Activated CD4-positive, alpha-beta T cell treated with anti-CD3 and anti-CD28 coated beads for 36 hours (primary cell): ENCODE measurements at regions not wholly inside any gene's neighbourhood (a gene's known extent, or its start where the extent isn't known, plus 50 kb on each side); places are given as distances from the start of the nearest gene placed in this dataset.

Experiments used
- ATAC-seq: fragments of 200-7000 bp; cut with Tn5 transposase; one replicate; pipeline ENCODE4 v1.10.0; 2021; ENCODE audit warnings: mild to moderate bottlenecking, moderate library complexity
- CTCF ChIA-PET: fragments of 350-600 bp; sonication (Branson Sonifier 250); formaldehyde crosslinking; loops from one replicate; lab custom pipeline; 2021; ENCODE audit warnings: antibody characterized with exemption; lab: Charles Lee
- POLR2A ChIA-PET: fragments of 350-600 bp; sonication (Branson Sonifier 250); formaldehyde crosslinking; loops from one replicate; lab custom pipeline; 2021; ENCODE audit warnings: antibody characterized with exemption, inconsistent platforms; lab: Charles Lee
- DNase-seq: peaks from one replicate; pipeline ENCODE4 v3.0.0-alpha.2; 2020
- H3K27ac Mint-ChIP-seq: one replicate; pipeline ENCODE4 v1.8.0; 2021; ENCODE audit warnings: mixed read lengths
- H3K27me3 Mint-ChIP-seq: one replicate; pipeline ENCODE4 v1.8.0; 2021; ENCODE audit warnings: mixed read lengths
- H3K36me3 Mint-ChIP-seq: one replicate; pipeline ENCODE4 v1.8.0; 2021; ENCODE audit warnings: low read depth, mixed read lengths
- H3K4me1 Mint-ChIP-seq: one replicate; pipeline ENCODE4 v1.8.0; 2021; ENCODE audit warnings: mixed read lengths
- H3K4me3 Mint-ChIP-seq: one replicate; pipeline ENCODE4 v1.8.0; 2021; ENCODE audit warnings: mild to moderate bottlenecking, moderate library complexity, mixed read lengths
- H3K9me3 Mint-ChIP-seq: one replicate; pipeline ENCODE4 v1.8.0; 2021; ENCODE audit warnings: low read depth, mixed read lengths
- intact Hi-C, 2 experiments: fragments of 100-400 bp; cut with DNase I in 1 of 2; cut with micrococcal nuclease in 1 of 2; formaldehyde crosslinking; loops; one replicate each; pipeline versions ENCODE4 v1.14.2 to v1.15.1; 2022 to 2024; cut with DNase I, micrococcal nuclease

- ATAC-seq (no peak), DNase-seq (no peak)
- Mint-ChIP-seq H3K9me3 (no peaks in the 10 kb centered on the region), H3K36me3 (no peaks in the 10 kb centered on the region), H3K27me3 (peaks cover 4% of the 10 kb centered on the region), H3K27ac (no peak overlapping the region), H3K4me3 (no peak overlapping the region), H3K4me1 (no peaks in the 10 kb centered on the region)
- POLR2A ChIA-PET = no interaction called here
- CTCF ChIA-PET = interaction anchor here (0.6 kb wide), 1 partner anchor 24 kb away, joined by 3 read pairs; no protein-coding TSS in a partner anchor
- intact Hi-C loops = no loop called here
These were observed 65.7 kb downstream of the TMEM18 start for GRCh38 chr2:611519-611918.

- DNase-seq (no peak), ATAC-seq (no peak)
- Mint-ChIP-seq H3K27me3 (peaks cover 4% of the 10 kb centered on the region), H3K36me3 (no peaks in the 10 kb centered on the region), H3K9me3 (no peaks in the 10 kb centered on the region), H3K4me1 (no peaks in the 10 kb centered on the region), H3K4me3 (no peak overlapping the region), H3K27ac (no peak overlapping the region)
- CTCF ChIA-PET = interaction anchor here (0.8 kb wide), 1 partner anchor 530 kb away, joined by 3 read pairs; no protein-coding TSS in a partner anchor
- POLR2A ChIA-PET = no interaction called here
- intact Hi-C loops = no loop called here
These were observed 66.7 kb downstream of the TMEM18 start for GRCh38 chr2:610491-610890.

- ATAC-seq (no peak), DNase-seq (no peak)
- ChIA-PET POLR2A (no interaction called here), CTCF (no interaction called here)
- Mint-ChIP-seq H3K27ac (no peak overlapping the region), H3K27me3 (peaks cover 4% of the 10 kb centered on the region), H3K36me3 (no peaks in the 10 kb centered on the region), H3K9me3 (no peaks in the 10 kb centered on the region), H3K4me1 (no peaks in the 10 kb centered on the region), H3K4me3 (no peak overlapping the region)
- intact Hi-C loops = no loop called here
These were observed 67.3 kb downstream of the TMEM18 start for GRCh38 chr2:609881-610280.

GRCh38 chr2:609449-609848, 67.8 kb downstream of the TMEM18 start:
- H3K9me3 Mint-ChIP-seq = no peaks in the 10 kb centered on the region
- ChIA-PET POLR2A (no interaction called here), CTCF (no interaction called here)
- no peaks in the 10 kb centered on the region for H3K36me3 Mint-ChIP-seq
- intact Hi-C loops = no loop called here
- H3K27me3 Mint-ChIP-seq = peaks cover 4% of the 10 kb centered on the region
- no peaks in the 10 kb centered on the region for H3K4me1 Mint-ChIP-seq
- no peak overlapping the region for H3K4me3 Mint-ChIP-seq
- ATAC-seq (no peak), DNase-seq (no peak)
- no peak overlapping the region for H3K27ac Mint-ChIP-seq

GRCh38 chr2:608711-609110, 68.5 kb downstream of the TMEM18 start:
- intact Hi-C loops = no loop called here
- H3K36me3 Mint-ChIP-seq = no peaks in the 10 kb centered on the region
- H3K4me1 Mint-ChIP-seq = no peaks in the 10 kb centered on the region
- ChIA-PET CTCF (interaction anchor here (0.7 kb wide), 1 partner anchor 164 kb away, joined by 3 read pairs; no protein-coding TSS in a partner anchor), POLR2A (no interaction called here)
- no peak overlapping the region for H3K4me3 Mint-ChIP-seq
- no peak for ATAC-seq
- peaks cover 4% of the 10 kb centered on the region for H3K27me3 Mint-ChIP-seq
- H3K9me3 Mint-ChIP-seq = no peaks in the 10 kb centered on the region
- DNase-seq = no peak
- no peak overlapping the region for H3K27ac Mint-ChIP-seq

- no peaks in the 10 kb centered on the region for H3K4me1 Mint-ChIP-seq
- DNase-seq (no peak), ATAC-seq (no peak)
- no peak overlapping the region for H3K27ac Mint-ChIP-seq
- H3K9me3 Mint-ChIP-seq = no peaks in the 10 kb centered on the region
- intact Hi-C loops = no loop called here
- H3K4me3 Mint-ChIP-seq = no peak overlapping the region
- no peaks in the 10 kb centered on the region for H3K36me3 Mint-ChIP-seq
- ChIA-PET CTCF (interaction anchor here (0.7 kb wide), 1 partner anchor 164 kb away, joined by 3 read pairs; no protein-coding TSS in a partner anchor), POLR2A (no interaction called here)
- peaks cover 4% of the 10 kb centered on the region for H3K27me3 Mint-ChIP-seq
These were observed 68.9 kb downstream of the TMEM18 start for GRCh38 chr2:608297-608696.

GRCh38 chr2:607709-608108, 69.5 kb downstream of the TMEM18 start:
- DNase-seq (no peak), ATAC-seq (no peak)
- H3K9me3 Mint-ChIP-seq = no peaks in the 10 kb centered on the region
- ChIA-PET CTCF (no interaction called here), POLR2A (no interaction called here)
- intact Hi-C loops = no loop called here
- H3K27me3 Mint-ChIP-seq = peaks cover 4% of the 10 kb centered on the region
- no peaks in the 10 kb centered on the region for H3K36me3 Mint-ChIP-seq
- no peak overlapping the region for H3K27ac Mint-ChIP-seq
- H3K4me3 Mint-ChIP-seq = no peak overlapping the region
- no peaks in the 10 kb centered on the region for H3K4me1 Mint-ChIP-seq

- DNase-seq = no peak
- ChIA-PET CTCF (interaction anchor here (0.6 kb wide), 1 partner anchor 324 kb away, joined by 3 read pairs; no protein-coding TSS in a partner anchor), POLR2A (no interaction called here)
- Mint-ChIP-seq H3K4me1 (no peaks in the 10 kb centered on the region), H3K27ac (no peak overlapping the region), H3K27me3 (peaks cover 4% of the 10 kb centered on the region), H3K36me3 (no peaks in the 10 kb centered on the region), H3K4me3 (no peak overlapping the region), H3K9me3 (no peaks in the 10 kb centered on the region)
- ATAC-seq = no peak
- intact Hi-C loops = no loop called here
These were observed 70.0 kb downstream of the TMEM18 start for GRCh38 chr2:607172-607571.

- POLR2A ChIA-PET = no interaction called here
- no peaks in the 10 kb centered on the region for H3K4me1 Mint-ChIP-seq
These were observed 71.3 kb downstream of the TMEM18 start for GRCh38 chr2:605674-606608.

GRCh38 chr2:604854-605524, 72.2 kb downstream of the TMEM18 start:
- Mint-ChIP-seq H3K27ac (no peak overlapping the region), H3K27me3 (peaks cover 4% of the 10 kb centered on the region), H3K4me1 (no peaks in the 10 kb centered on the region), H3K36me3 (no peaks in the 10 kb centered on the region), H3K9me3 (no peaks in the 10 kb centered on the region), H3K4me3 (no peak overlapping the region)
- ATAC-seq = no peak
- CTCF ChIA-PET = no interaction called here
- POLR2A ChIA-PET = no interaction called here
- intact Hi-C loops = no loop called here
- DNase-seq = no peak

More at GRCh38 chr2:605674-606608, 71.3 kb downstream of the TMEM18 start:
- intact Hi-C loops = no loop called here
- Mint-ChIP-seq H3K9me3 (no peaks in the 10 kb centered on the region), H3K4me3 (no peak overlapping the region), H3K27me3 (peaks cover 4% of the 10 kb centered on the region), H3K36me3 (no peaks in the 10 kb centered on the region), H3K27ac (no peak overlapping the region)
- ATAC-seq = no peak
- CTCF ChIA-PET = no interaction called here
- no peak for DNase-seq

- H3K36me3 Mint-ChIP-seq = no peaks in the 10 kb centered on the region
- DNase-seq (no peak), ATAC-seq (no peak)
- H3K27me3 Mint-ChIP-seq = peaks cover 2% of the 10 kb centered on the region
- CTCF ChIA-PET = no interaction called here
- no peak overlapping the region for H3K27ac Mint-ChIP-seq
- intact Hi-C loops = no loop called here
- H3K4me1 Mint-ChIP-seq = no peaks in the 10 kb centered on the region
- POLR2A ChIA-PET = no interaction called here
- H3K4me3 Mint-ChIP-seq = no peak overlapping the region
- no peaks in the 10 kb centered on the region for H3K9me3 Mint-ChIP-seq
These were observed 72.8 kb downstream of the TMEM18 start for GRCh38 chr2:604385-604784.

GRCh38 chr2:603869-604268, 73.3 kb downstream of the TMEM18 start:
- Mint-ChIP-seq H3K4me1 (no peaks in the 10 kb centered on the region), H3K36me3 (no peaks in the 10 kb centered on the region), H3K9me3 (no peaks in the 10 kb centered on the region), H3K4me3 (no peak overlapping the region), H3K27ac (no peak overlapping the region), H3K27me3 (no peaks in the 10 kb centered on the region)
- ATAC-seq (no peak), DNase-seq (no peak)
- ChIA-PET POLR2A (no interaction called here), CTCF (no interaction called here)
- intact Hi-C loops = no loop called here
